Amniotic epithelial cell (primary cell): ENCODE measurements at regions not wholly inside any gene's neighbourhood (a gene's known extent, or its start where the extent isn't known, plus 50 kb on each side); places are given as distances from the start of the nearest gene placed in this dataset.

Experiments
- DNase-seq: peaks from one replicate; pipeline ENCODE4 v3.0.0-alpha.2; 2010; ENCODE audit warnings: low read depth

GRCh38 chr9:87824216-87824875, 58.3 kb upstream of the SPATA31E1 start:
- DNase-seq = no peak

- no peak for DNase-seq
These were observed 57.8 kb upstream of the SPATA31E1 start for GRCh38 chr9:87824886-87825285.

- no peak for DNase-seq
These were observed 56.3 kb upstream of the SPATA31E1 start for GRCh38 chr9:87826331-87826730.

GRCh38 chr9:87827341-87827740, 55.3 kb upstream of the SPATA31E1 start:
- no peak for DNase-seq

- no peak for DNase-seq
These were observed 52.9 kb upstream of the SPATA31E1 start for GRCh38 chr9:87829756-87830155.

- DNase-seq = no peak
These were observed 52.2 kb upstream of the SPATA31E1 start for GRCh38 chr9:87830446-87830845.

GRCh38 chr9:87831159-87831558, 51.5 kb upstream of the SPATA31E1 start:
- no peak for DNase-seq
